ENCODE measurements at regions not wholly inside any gene's neighbourhood (a gene's known extent, or its start where the extent isn't known, plus 50 kb on each side); places are given as distances from the start of the nearest gene placed in this dataset.
"Not testable (repeated sequence)": the region's sequence is repeated elsewhere in the genome, so short reads cannot be mapped to it uniquely, and the experiment has no call there.

DNA sequence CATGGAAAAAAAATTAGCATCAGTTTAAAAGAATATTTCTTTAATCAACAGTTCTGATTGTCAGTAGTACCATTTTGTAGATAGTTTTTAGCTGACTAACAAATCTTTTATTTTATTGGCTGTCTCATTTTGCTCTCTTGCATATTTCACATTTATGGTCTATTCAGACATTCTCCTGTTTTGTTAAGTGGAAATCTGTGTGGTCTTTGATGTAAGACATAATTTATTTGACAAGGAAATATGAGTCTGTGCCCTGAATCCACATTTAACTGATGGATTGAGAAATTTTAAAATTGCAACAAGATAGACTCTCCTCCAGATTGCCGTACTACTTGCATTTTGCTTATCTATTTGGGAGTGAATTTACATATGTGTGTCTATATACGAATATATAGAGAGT lies 96.3 kb upstream of the ATP5MC3 start:
- DNase-seq (ENCODE audit: low read depth in 2 of 3, low spot score in 1 of 3), result no peak

GRCh38 chr2:175275539-175275938 lies 94.0 kb upstream of the ATP5MC3 start:
- DNase-seq (ENCODE audit: low read depth in 2 of 3, low spot score in 1 of 3), result no peak

GRCh38 chr2:175259164-175259563 lies 77.7 kb upstream of the ATP5MC3 start:
- DNase-seq (ENCODE audit: low read depth in 2 of 3, low spot score in 1 of 3), result no peak

- no peak for DNase-seq (ENCODE audit: low read depth in 2 of 3, low spot score in 1 of 3)
Observed at GRCh38 chr2:175256806-175257585, 75.5 kb upstream of the ATP5MC3 start.

GRCh38 chr2:175256391-175256790 lies 74.9 kb upstream of the ATP5MC3 start:
- DNase-seq (ENCODE audit: low read depth in 2 of 3, low spot score in 1 of 3), result not testable (repeated sequence)

DNA sequence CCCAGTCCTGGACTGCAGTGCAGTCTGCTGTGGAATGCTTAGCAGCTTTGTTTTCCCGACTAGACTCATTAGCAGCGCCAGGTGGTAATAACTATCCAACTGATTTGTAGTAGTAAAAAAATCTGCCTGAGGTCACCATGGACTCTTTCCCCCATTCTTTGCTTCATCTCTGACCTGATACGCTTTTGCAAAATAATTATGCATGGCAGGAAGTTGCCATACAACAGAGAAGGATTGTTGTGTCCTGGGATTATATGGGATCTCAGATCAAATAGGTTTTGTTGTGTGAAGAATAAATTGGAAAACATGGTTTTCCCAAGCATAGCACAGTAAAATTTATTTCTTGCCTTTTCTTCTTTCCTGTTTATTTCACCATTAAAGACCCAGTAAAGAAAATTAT lies 72.4 kb upstream of the ATP5MC3 start:
- no peak for DNase-seq (ENCODE audit: low read depth in 2 of 3, low spot score in 1 of 3)

GRCh38 chr2:175251425-175252041 lies 70.0 kb upstream of the ATP5MC3 start:
- peak in 1 of 3 donors; percentile 15 for DNase-seq (ENCODE audit: low read depth in 2 of 3, low spot score in 1 of 3)

DNA sequence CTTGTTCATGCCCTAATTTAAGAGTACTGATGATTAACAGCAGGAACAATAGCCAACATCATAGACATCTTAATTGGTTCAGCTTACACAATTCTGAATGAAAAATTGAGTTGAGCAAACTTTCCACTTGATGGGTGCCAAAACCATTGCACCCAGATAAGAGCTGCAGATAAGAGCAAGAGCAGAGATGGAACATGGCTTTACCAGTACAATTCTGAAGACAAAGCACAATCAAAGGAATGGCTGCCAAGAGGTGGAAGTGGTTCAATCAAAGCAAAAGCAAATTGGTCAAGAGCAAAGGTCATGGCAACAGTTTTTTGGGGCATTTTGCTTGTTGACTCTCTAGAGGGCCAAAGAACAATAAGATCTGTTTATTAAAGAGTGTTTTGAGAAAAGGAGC lies 65.6 kb upstream of the ATP5MC3 start:
- no peak for DNase-seq (ENCODE audit: low read depth in 2 of 3, low spot score in 1 of 3)

DNA sequence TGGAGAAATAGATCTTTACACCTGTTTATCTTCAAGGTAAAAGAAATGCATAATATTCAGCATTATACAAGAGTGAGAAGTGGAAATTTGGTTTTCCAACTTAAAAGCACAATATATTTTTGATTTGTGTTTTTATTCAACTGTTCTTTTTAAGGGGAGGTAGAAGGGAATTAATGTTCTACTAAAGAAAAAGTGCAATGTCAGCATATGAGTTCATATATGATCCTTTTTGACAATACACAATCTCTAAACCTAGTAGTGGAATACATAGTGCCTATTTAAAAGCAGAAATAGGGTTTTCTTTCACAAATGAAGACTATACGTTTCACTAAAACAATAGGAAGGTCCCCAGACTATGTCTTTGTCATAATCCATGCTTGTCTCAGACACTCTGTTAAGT lies 63.2 kb upstream of the ATP5MC3 start:
- no peak for DNase-seq (ENCODE audit: low read depth in 2 of 3, low spot score in 1 of 3)

DNA sequence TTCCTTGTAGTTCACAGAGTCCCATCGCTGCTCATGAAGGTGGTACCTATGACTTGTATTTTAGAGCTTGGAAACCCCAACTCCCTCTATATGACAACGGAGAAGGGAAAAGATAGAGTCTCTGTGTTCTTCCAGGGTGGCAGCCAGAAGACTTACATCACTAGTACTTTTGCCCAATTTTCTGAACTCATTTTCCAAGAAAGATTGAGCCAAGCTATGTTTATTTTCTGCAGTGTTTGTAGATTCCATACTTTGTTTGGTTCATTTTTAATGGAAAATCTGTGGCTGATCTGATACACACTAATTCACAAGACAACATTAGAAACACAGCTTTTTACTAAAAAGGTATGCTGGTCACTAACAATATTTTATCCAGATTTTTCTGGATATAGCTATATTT lies 60.2 kb upstream of the ATP5MC3 start:
- DNase-seq (ENCODE audit: low read depth in 2 of 3, low spot score in 1 of 3), result no peak

GRCh38 chr2:175240033-175240432 lies 58.5 kb upstream of the ATP5MC3 start:
- DNase-seq (ENCODE audit: low read depth in 2 of 3, low spot score in 1 of 3), result not testable (repeated sequence)

DNA sequence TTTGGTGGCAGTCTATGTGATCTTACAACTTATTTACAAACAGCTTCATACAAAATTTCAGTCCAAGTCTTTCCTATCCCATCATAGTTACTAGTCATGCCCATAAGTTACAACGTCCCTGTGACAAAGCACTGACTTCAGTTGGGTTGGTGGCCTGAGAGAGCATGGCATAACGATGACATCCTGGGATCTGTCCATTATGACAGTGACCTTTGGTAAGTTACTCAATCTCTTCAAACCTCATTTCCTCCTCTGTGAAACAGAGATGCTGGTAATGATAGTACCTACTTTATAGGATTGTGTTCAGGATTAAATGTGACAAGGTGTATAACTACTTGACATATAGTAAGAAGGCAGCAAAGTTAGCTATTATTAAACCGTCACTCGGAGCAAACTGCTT lies 55.4 kb upstream of the ATP5MC3 start:
- no peak for DNase-seq (ENCODE audit: low read depth in 2 of 3, low spot score in 1 of 3)

DNA sequence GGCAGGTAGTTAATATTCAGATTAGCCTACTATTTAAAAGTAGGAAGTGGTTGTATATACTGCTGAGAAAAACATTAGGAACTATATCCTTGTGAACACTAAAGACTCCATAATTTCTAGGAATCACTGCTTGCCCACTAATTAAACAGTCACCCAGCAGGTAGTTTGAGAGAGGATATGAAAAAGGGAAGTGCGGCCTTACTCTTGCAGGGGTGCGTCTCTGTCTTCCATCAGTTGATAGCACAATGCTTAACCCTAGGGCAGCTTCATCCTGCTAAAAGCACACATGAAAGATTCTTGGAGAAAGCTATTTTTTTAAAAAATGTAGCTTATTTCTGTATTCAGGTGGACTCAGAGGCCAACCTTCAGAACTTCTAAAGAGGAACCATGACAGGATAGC lies 53.1 kb upstream of the ATP5MC3 start:
- DNase-seq (ENCODE audit: low read depth in 2 of 3, low spot score in 1 of 3), result no peak

DNA sequence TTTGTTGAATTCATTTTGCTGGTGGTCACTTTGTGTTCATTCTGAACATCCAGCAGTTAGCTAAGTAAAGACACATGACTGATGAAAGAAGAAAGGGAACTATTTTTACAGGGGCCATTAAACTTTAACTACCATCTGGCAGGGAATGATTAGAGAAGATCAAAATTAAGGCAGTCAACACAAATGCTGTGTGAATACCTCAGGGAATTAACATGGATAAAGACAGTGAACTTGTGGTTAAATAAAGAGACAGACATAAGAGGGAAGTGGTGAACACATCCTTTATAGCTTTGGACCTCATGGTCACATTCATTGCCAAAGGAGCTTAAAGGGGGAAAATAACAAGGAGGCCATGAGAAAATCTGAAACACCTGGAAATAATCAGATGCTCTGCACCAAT lies 52.6 kb upstream of the ATP5MC3 start:
- no peak for DNase-seq (ENCODE audit: low read depth in 2 of 3, low spot score in 1 of 3)

GRCh38 chr2:175233135-175233719 lies 51.7 kb upstream of the ATP5MC3 start:
- DNase-seq (ENCODE audit: low read depth in 2 of 3, low spot score in 1 of 3), result no peak

Data from stimulated activated CD4-positive, alpha-beta T cell treated with anti-CD3 and anti-CD28 coated beads, Interleukin-12 subunit alpha, Interleukin-12 subunit beta, amount 100 ng/mL, for 48 hours (primary cell).